Hepatocyte (in vitro differentiated cells): ENCODE measurements at regions not wholly inside any gene's neighbourhood (a gene's known extent, or its start where the extent isn't known, plus 50 kb on each side); places are given as distances from the start of the nearest gene placed in this dataset.
A peak's percentile ranks its signal among the peaks of the same experiment; 100 is the strongest.

Experiments
- DNase-seq: peaks from one replicate; pipeline ENCODE4 v3.0.0-alpha.2; 2016; ENCODE audit warnings: low spot score
- H2AFZ ChIP-seq: fragments of 200-600 bp; sonication (generic); 2 replicates; pipeline ENCODE4 v1.6.0; 2016; ENCODE audit warnings: antibody characterized with exemption, mild to moderate bottlenecking
- H3K27ac ChIP-seq: fragments of 200-600 bp; sonication (generic); 2 replicates; pipeline ENCODE4 v1.5.1; 2016; ENCODE audit warnings: mild to moderate bottlenecking
- H3K27me3 ChIP-seq: fragments of 200-600 bp; sonication (generic); 2 replicates; pipeline ENCODE4 v1.6.1; 2016
- H3K36me3 ChIP-seq: fragments of 200-600 bp; sonication (generic); replicated peaks from 2 replicates; pipeline ENCODE4 v1.5.1; 2016; ENCODE audit warnings: low read depth; ENCODE audit not compliant: insufficient read depth
- H3K4me1 ChIP-seq: fragments of 200-600 bp; sonication (generic); 2 replicates; pipeline ENCODE4 v1.5.1; 2016; ENCODE audit warnings: mild to moderate bottlenecking, moderate library complexity; ENCODE audit not compliant: insufficient read depth
- H3K4me2 ChIP-seq: fragments of 200-600 bp; sonication (generic); 2 replicates; pipeline ENCODE4 v1.6.0; 2016
- H3K4me3 ChIP-seq: fragments of 200-600 bp; sonication (generic); 2 replicates; pipeline ENCODE4 v1.5.1; 2016; ENCODE audit warnings: mild to moderate bottlenecking
- H3K79me2 ChIP-seq: fragments of 200-600 bp; sonication (generic); 2 replicates; pipeline ENCODE4 v1.6.0; 2017; ENCODE audit warnings: mild to moderate bottlenecking
- H3K9me2 ChIP-seq: fragments of 200-600 bp; sonication (generic); replicated peaks from 2 replicates; pipeline ENCODE4 v1.6.0; 2017; ENCODE audit warnings: mild to moderate bottlenecking; ENCODE audit not compliant: insufficient read depth
- H3K9me3 ChIP-seq: fragments of 200-600 bp; sonication (generic); 2 replicates; pipeline ENCODE4 v1.5.1; 2016; ENCODE audit warnings: low read depth, mild to moderate bottlenecking
- H4K20me1 ChIP-seq: fragments of 200-600 bp; sonication (generic); 2 replicates; pipeline ENCODE4 v1.6.0; 2016; ENCODE audit warnings: mild to moderate bottlenecking; ENCODE audit not compliant: insufficient read depth, poor library complexity, severe bottlenecking
- EZH2 ChIP-seq: fragments of 200-600 bp; sonication (generic); IDR thresholded peaks from 2 replicates; pipeline ENCODE4 v1.6.1; 2016; ENCODE audit warnings: antibody characterized with exemption, mild to moderate bottlenecking, borderline replicate concordance
- EZH2phosphoT487 ChIP-seq: fragments of 200-600 bp; sonication (generic); IDR thresholded peaks from one replicate; pipeline ENCODE4 v1.6.1; 2018; ENCODE audit warnings: antibody characterized with exemption, mild to moderate bottlenecking, low read depth, moderate library complexity; ENCODE audit not compliant: unreplicated experiment, severe bottlenecking
- WGBS: methylation state at CpG from one replicate; pipeline ENCODE4 v1.1.6; 2016; ENCODE audit warnings: low lambda C conversion rate; ENCODE audit errors: missing lambda C conversion rate; 5-methylcytosine and 5-hydroxymethylcytosine counted together
- TF ChIP-seq, protein P1 (sequence below): fragments of 200-600 bp; sonication (generic); IDR thresholded peaks from 2 replicates; pipeline ENCODE4 v1.5.1; 2016; ENCODE audit warnings: antibody characterized with exemption, mild to moderate bottlenecking; ENCODE audit not compliant: poor library complexity

DNA sequence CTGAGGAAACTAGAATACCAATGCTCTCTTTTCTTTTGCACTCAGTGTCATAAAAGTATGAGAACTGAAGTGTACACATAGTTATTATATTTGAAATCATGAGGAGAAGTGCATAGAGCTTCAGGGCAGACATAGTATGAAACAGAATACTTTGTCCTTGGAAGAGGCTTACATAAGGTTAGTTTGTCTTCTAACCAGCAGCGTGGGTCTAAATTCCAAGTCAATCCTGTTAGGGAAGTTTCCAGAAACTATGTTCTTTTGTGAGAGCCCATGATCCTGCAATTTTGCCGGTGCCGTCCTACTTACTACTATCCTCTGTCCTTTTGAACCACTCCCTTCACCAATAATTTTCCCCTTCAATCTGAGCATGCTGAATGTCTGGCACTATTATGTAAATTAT, 156.2 kb downstream of the PABPC4L start:
- Histone ChIP-seq H3K4me3 (no peak overlapping the region), H3K27ac (no peak overlapping the region), H3K9me3 (no peaks in the 10 kb centered on the region), H3K79me2 (no peaks in the 10 kb centered on the region), H3K9me2 (no peaks in the 10 kb centered on the region), H4K20me1 (no peaks in the 10 kb centered on the region), H3K27me3 (no peaks in the 10 kb centered on the region), H3K36me3 (no peaks in the 10 kb centered on the region), H3K4me1 (no peaks in the 10 kb centered on the region), H2AFZ (no peak overlapping the region), H3K4me2 (no peak overlapping the region)
- 89% methylated on average over 3 of the region's 3 CpGs for WGBS
- DNase-seq: no peak
- no peak for TF ChIP-seq EZH2
- TF ChIP-seq, protein P1, sequence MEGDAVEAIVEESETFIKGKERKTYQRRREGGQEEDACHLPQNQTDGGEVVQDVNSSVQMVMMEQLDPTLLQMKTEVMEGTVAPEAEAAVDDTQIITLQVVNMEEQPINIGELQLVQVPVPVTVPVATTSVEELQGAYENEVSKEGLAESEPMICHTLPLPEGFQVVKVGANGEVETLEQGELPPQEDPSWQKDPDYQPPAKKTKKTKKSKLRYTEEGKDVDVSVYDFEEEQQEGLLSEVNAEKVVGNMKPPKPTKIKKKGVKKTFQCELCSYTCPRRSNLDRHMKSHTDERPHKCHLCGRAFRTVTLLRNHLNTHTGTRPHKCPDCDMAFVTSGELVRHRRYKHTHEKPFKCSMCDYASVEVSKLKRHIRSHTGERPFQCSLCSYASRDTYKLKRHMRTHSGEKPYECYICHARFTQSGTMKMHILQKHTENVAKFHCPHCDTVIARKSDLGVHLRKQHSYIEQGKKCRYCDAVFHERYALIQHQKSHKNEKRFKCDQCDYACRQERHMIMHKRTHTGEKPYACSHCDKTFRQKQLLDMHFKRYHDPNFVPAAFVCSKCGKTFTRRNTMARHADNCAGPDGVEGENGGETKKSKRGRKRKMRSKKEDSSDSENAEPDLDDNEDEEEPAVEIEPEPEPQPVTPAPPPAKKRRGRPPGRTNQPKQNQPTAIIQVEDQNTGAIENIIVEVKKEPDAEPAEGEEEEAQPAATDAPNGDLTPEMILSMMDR: no peak
- TF ChIP-seq EZH2phosphoT487: no peak

DNA sequence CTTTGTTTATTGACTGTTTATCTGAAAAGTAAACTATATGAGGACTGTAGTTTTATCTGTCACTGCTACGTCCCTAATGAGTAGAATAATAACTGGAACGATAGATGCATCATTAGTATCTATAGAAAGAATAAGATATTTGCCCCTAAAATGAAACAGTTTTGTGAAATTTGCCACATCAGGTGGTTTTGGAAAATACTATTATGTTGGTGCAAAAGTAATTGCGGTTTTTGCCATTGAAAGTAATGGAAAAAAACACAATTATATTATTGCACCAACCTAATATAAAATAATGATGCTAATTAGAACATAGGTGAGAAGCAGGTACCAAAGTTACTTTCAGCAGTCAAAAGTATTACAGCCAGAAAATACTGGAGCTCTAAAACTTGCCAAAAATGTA, 158.3 kb downstream of the PABPC4L start:
- Histone ChIP-seq H3K79me2 (no peaks in the 10 kb centered on the region), H2AFZ (no peak overlapping the region), H3K36me3 (no peaks in the 10 kb centered on the region), H3K4me3 (no peak overlapping the region), H3K9me2 (no peaks in the 10 kb centered on the region), H4K20me1 (no peaks in the 10 kb centered on the region), H3K27ac (no peak overlapping the region), H3K4me2 (no peak overlapping the region), H3K9me3 (no peaks in the 10 kb centered on the region), H3K27me3 (no peaks in the 10 kb centered on the region), H3K4me1 (no peaks in the 10 kb centered on the region)
- WGBS: 73% methylated on average over 3 of the region's 3 CpGs
- DNase-seq: no peak
- TF ChIP-seq, protein P1: no peak
- no peak for TF ChIP-seq EZH2
- TF ChIP-seq EZH2phosphoT487: no peak

DNA sequence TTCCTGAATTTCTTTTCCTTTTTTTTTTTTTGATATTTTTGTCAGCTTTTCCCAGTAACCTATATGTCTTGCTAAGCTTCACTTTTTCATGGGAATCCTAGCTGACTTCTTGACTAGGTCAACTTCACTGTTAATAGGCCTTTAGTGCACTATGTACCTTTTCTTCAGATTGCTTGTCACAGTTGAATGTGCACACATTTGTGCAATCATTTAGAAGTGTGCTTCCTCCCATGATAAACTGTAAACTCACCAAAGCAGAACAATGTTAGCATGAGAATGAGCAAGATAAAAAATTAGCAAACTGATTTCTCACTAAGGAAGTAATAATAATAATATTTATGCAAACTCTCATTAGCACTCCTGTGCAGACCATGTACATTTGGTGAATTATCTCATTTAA, 173.2 kb downstream of the PABPC4L start:
- TF ChIP-seq, protein P1: no peak
- TF ChIP-seq EZH2 (no peak), EZH2phosphoT487 (no peak)
- H3K27me3 ChIP-seq: no peaks in the 10 kb centered on the region
- peak overlapping the region; percentile 72 for H3K27ac ChIP-seq
- no peak for DNase-seq
- H3K4me1 ChIP-seq: no peaks in the 10 kb centered on the region
- no peak overlapping the region for H3K4me3 ChIP-seq
- H3K36me3 ChIP-seq: no peaks in the 10 kb centered on the region
- H3K4me2 ChIP-seq: no peak overlapping the region
- no peaks in the 10 kb centered on the region for H3K79me2 ChIP-seq
- no peak overlapping the region for H2AFZ ChIP-seq
- H3K9me2 ChIP-seq: no peaks in the 10 kb centered on the region
- no peaks in the 10 kb centered on the region for H3K9me3 ChIP-seq
- no peaks in the 10 kb centered on the region for H4K20me1 ChIP-seq

DNA sequence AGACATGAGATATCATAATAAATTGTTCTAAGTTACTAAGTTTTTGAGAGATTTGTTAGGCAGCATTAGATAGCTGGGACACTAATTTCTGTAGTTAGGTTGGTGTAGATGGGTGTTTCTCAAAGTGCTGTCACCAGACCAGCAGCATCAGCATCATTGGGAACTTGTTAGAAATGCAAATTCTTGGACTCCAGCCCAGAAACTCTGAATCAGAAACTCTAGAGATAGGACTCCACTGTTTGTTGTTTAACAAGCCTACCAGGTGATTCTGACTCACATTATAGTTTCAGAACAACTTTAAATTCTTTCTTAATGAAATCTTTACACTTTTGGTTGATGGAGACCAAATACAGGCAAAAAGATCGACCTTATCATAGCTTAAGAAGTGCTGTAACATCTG, 173.7 kb downstream of the PABPC4L start:
- Histone ChIP-seq H3K4me1 (no peaks in the 10 kb centered on the region), H3K9me2 (no peaks in the 10 kb centered on the region), H2AFZ (no peak overlapping the region), H3K79me2 (no peaks in the 10 kb centered on the region), H3K27me3 (no peaks in the 10 kb centered on the region), H3K4me2 (no peak overlapping the region), H3K9me3 (no peaks in the 10 kb centered on the region), H3K27ac (peak overlapping the region; percentile 72), H3K36me3 (no peaks in the 10 kb centered on the region), H4K20me1 (no peaks in the 10 kb centered on the region), H3K4me3 (no peak overlapping the region)
- 78% methylated on average over 1 of the region's 1 CpG for WGBS
- TF ChIP-seq EZH2phosphoT487 (no peak), EZH2 (no peak)
- TF ChIP-seq, protein P1: no peak
- DNase-seq: peak; percentile 74
